ENCODE measurements at regions not wholly inside any gene's neighbourhood (a gene's known extent, or its start where the extent isn't known, plus 50 kb on each side); places are given as distances from the start of the nearest gene placed in this dataset.
"Not testable (repeated sequence)": the region's sequence is repeated elsewhere in the genome, so short reads cannot be mapped to it uniquely, and the experiment has no call there.

DNA sequence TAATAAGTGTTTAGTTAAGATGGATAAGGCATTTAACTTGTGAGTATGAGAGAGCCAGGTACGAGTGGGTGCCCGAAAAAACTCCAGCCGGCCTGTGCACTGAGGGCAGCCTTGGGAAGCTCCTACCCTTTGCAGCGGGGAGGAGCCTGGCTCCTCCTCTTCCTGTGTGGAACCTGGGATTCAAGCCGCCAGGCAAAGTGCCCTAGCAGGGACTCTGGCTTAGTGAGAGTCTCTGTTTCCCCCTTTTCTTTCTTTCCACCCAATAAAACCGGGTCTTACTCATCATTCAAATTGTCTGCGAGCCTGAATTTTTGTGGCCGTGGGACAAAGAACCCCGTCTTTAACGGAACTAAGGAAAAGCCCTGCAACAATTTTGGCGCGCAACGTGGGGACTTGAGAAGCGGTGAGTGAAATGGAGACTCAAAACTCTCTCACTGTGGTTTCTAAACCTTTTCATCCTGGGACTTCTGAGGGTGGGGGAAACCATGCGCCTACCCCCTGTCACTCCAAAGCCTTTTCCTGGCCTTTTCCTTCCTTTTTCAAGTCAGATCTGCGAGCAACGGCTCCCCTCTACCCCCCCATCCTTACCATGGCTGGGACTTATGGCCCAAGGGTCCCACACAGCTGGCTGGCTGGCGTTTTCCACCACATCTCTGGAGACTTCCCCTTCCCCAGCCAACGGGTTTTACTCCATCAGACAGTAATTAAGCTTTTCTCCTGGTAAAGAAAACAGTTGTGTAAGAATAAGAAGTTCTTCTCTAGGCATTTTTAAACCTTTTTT is 535.7 kb upstream of the ACO1 start:
- TF ChIP-seq POLR2A (IDR thresholded peaks at IDR 0.05; ENCODE audit: low read length) (no peak), GATA1 (IDR thresholded peaks at IDR 0.05; ENCODE audit: low read depth, low read length) (no peak)
- DNase-seq, result no peak

DNA sequence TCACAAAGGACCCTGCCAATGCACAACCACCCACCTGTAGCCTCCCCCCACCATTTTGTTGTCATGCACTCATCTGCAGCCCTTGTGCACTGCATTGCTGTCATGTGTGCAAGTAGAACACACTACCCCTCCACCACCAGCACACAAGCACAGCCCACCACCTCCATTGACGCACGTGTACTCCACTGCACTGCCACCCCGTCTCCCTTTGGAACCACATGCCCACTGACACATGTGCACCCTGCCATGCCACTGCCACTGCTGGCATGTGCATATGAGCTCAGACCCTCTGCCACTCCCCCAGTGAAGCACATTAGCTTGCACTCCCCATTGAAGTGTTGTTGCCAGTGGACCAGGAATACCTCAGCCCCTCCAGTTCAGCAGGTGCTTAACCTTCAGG is 530.3 kb upstream of the ACO1 start:
- TF ChIP-seq POLR2A (IDR thresholded peaks at IDR 0.05; ENCODE audit: low read length) (no peak), GATA1 (IDR thresholded peaks at IDR 0.05; ENCODE audit: low read depth, low read length) (no peak)
- no peak for DNase-seq

DNA sequence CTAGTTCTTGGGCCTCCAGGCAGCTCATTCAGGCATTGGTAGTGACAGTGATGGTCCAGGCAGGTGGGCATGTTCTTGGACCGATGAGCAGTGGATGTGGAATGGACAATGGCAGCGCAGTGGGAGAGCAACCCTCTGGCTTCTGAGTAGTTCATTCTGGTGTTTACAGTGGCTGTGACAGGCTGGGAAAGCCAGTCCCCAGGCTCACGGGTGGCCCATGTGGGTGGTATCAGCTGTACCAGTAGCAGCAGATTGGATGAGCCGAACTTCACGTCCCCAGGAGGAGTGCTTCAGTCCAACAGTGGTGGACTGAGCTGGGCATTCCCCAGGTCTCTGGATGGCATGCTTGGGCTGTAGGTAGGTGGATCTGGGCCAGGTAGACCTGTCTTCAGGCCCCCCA is 515.6 kb upstream of the ACO1 start:
- DNase-seq, result no peak
- TF ChIP-seq GATA1 (IDR thresholded peaks at IDR 0.05; ENCODE audit: low read depth, low read length), result no peak
- TF ChIP-seq POLR2A (IDR thresholded peaks at IDR 0.05; ENCODE audit: low read length), result no peak

DNA sequence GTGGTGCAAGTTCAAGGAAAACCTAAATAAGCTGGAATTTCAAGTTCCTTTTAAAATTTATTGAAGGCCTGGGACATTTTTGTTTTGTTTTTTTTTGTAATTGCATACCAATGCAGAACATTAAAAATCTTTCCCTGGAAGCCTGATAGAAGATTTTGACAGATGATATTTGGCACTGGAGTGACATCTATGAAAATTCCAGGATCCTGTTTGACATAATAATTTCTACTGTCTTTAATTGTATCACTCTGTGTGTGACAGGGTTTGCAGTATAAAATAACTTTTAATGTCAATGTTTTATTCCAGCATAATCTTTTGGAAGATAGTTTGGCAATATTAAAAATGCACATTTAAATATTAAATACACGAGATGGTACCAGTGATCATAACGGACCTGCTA is 514.2 kb upstream of the ACO1 start:
- no peak for DNase-seq
- TF ChIP-seq POLR2A (IDR thresholded peaks at IDR 0.05; ENCODE audit: low read length), result no peak
- no peak for TF ChIP-seq GATA1 (IDR thresholded peaks at IDR 0.05; ENCODE audit: low read depth, low read length)

DNA sequence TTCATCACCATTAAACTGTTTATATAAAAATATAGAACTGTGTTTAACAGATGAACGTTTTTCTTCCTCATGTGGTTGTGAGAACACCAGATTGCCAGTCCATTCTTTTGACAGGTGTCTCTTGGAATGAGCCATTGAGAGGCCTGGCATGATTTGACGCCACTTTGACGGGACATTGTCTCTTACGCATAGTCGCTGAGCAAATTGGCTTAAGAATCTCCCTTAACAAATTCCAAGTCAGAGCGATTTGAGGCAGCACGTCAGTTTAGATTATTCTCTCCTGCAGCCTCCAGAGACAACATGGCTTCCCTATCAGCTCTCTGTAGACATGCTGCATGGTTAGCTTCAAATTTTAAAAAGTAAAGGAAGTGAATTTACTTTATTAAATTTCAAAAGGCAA is 510.7 kb upstream of the ACO1 start:
- DNase-seq, result no peak
- TF ChIP-seq POLR2A (IDR thresholded peaks at IDR 0.05; ENCODE audit: low read length) (no peak), GATA1 (IDR thresholded peaks at IDR 0.05; ENCODE audit: low read depth, low read length) (no peak)

DNA sequence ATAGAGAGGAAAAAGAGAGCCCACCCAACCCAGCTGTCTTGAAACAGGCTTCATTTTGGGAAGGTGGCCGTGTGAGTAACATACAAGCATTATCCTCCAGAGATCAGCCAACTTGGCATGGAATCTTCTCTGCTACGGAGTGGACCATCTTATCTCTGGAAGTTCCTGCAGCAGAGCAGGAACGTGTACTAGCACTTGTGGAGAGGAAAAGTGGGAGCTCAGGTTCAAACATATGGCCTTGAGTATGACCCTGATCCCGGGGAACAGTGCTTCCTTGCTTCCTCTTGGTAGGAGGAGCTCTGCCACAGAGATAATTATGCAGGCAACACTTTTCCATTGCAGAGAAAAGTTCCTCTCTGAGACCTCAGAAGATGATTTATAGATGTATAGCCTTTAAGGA is 490.4 kb upstream of the ACO1 start:
- no peak for TF ChIP-seq POLR2A (IDR thresholded peaks at IDR 0.05; ENCODE audit: low read length)
- TF ChIP-seq GATA1 (IDR thresholded peaks at IDR 0.05; ENCODE audit: low read depth, low read length), result no peak
- no peak for DNase-seq

DNA sequence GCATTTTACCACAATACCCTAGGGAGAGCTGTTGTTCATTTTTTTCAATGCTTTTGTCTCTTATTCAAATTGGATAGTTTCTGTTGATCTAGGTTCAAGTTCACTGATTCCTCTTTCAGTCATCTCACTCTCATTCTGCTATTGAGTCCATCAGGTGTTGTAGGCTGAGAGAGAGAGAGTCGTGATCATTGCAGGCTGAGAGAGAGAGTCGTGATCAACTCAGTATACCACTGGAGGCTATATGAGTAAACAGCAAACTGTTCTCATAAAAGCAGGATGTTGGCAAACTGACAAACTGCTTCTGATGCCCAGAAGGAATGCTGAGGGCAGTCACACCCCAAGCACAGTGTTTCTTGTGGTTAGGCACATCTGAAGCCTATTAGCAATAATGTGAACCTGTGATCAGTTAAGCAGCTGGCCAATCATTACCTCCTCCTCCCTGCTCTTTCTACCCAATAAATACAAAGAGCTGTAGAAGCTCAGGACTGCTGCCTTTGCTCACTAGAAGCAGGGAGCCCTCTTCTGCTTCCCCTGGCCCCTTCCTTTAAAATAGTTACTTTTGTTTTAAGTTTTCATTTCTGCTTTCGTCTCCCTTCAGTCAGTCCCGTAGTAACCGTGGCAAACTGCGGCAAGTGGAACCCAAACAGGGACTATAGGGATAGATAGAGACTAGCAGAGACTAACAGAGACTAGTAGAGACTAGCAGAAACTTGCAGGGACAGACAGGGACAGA is 476.1 kb upstream of the ACO1 start:
- TF ChIP-seq POLR2A (IDR thresholded peaks at IDR 0.05; ENCODE audit: low read length) (no peak), GATA1 (IDR thresholded peaks at IDR 0.05; ENCODE audit: low read depth, low read length) (no peak)
- DNase-seq, result no peak

DNA sequence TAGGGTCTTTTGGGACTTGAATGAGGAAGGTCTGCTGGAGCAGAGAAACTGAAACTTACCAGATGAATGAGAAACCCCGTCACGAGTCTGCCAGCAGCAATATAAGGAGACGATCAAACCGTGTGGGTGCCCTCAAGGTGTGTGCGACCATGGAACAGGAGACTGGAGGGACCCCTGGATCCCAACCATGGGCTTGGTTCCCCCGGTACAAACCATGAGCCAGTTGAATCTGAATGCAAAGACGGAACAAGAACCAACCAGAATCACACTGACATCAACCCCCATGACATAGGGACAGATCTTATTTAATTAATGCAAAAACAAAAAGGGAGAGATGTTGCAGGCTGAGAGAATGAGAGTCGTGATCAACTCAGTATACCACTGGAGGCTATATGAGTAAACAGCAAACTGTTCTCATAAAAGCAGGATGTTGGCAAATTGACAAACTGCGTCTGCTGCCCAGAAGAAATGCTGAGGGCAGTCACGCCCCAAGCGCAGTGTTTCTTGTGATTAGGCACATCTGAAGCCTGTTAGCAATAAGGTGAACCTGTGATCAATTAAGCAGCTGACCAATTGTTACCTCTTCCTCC is 475.5 kb upstream of the ACO1 start:
- no peak for DNase-seq
- TF ChIP-seq POLR2A (IDR thresholded peaks at IDR 0.05; ENCODE audit: low read length) (no peak), GATA1 (IDR thresholded peaks at IDR 0.05; ENCODE audit: low read depth, low read length) (no peak)

DNA sequence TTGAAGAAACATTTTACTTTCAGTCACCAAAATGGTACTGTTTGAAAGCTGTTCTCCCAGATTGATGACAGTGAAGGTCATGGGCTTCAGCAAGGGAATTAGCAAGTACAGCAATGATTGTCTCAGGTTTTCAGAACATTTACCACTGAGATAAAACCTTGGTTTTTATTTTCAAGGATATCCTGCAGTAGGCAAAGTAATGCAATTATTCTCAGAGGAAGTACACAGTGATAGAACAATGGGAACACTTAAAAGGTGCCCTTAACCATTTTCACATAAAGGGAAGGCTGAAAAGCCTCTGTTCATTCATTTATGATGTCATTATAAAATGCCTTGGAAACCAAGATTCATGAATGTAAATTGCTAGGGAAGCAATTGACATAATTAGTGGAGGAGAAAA is 471.8 kb upstream of the ACO1 start:
- no peak for TF ChIP-seq POLR2A (IDR thresholded peaks at IDR 0.05; ENCODE audit: low read length)
- no peak for TF ChIP-seq GATA1 (IDR thresholded peaks at IDR 0.05; ENCODE audit: low read depth, low read length)
- DNase-seq, result no peak

DNA sequence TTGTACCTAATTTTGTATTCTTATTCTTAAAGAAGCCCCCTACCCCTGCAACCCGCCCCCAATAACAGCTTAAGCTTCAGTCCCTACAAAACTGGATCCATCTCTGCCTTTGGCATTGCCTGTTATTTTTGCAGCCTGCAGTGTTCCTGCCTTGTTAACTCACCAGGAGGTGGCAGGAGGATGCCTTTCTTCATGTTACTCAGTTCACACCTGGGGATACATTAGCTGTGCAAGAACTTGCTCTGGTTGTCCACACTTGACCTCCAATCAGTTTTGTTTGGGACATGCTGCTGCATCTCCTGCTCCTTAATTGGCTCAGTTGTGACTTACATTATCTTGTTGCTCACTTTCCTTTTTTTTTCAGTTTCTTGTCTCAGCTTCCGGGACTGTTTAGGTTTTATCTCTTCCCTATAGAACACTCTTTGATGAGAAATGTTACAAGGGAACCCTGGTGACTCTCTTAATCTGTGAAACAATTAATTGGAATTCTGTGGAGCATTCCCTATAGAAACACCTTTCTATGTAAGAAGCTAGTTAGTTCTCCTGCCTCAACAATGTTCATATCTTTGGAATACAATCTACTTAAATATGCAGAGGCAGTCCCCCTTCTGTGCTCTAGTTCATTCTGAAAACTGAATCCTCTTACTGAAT is 467.7 kb upstream of the ACO1 start:
- TF ChIP-seq POLR2A (IDR thresholded peaks at IDR 0.05; ENCODE audit: low read length) (no peak), GATA1 (IDR thresholded peaks at IDR 0.05; ENCODE audit: low read depth, low read length) (no peak)
- DNase-seq, result no peak

DNA sequence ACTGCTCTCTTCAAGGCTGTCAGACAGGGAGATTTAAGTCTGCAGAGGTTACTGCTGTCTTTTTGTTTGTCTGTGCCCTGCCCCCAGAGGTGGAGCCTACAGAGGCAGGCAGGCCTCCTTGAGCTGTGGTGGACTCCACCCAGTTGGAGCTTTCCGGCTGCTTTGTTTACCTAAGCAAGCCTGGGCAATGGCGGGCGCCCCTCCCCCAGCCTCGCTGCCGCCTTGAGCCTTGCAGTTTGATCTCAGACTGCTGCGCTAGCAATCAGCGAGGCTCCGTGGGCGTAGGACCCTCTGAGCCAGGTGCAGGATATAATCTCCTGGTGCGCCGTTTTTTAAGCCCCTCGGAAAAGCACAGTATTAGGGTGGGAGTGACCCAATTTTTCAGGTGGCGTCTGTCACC is 446.7 kb upstream of the ACO1 start:
- not testable (repeated sequence) for DNase-seq

DNA sequence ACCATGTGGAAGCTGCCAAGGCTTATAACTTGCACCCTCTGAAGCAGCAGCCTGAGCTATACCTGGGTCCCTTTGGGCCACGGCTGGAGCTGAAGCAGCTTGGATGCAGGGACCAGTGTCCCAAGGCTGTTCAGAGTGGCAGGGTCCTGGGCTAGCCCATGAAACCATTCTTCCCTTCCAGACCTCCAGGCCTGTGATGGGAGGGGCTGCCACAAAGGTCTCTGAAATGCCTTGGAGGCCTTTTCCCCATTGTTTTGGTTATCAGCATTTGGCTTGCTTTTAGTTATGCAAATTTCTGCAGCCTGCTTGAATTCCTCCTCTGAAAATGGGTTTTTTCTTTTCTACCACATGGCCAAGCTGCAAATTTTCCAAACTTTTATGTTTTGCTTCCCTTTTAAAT is 433.7 kb upstream of the ACO1 start:
- no peak for DNase-seq
- TF ChIP-seq GATA1 (IDR thresholded peaks at IDR 0.05; ENCODE audit: low read depth, low read length), result no peak
- TF ChIP-seq POLR2A (IDR thresholded peaks at IDR 0.05; ENCODE audit: low read length), result no peak

DNA sequence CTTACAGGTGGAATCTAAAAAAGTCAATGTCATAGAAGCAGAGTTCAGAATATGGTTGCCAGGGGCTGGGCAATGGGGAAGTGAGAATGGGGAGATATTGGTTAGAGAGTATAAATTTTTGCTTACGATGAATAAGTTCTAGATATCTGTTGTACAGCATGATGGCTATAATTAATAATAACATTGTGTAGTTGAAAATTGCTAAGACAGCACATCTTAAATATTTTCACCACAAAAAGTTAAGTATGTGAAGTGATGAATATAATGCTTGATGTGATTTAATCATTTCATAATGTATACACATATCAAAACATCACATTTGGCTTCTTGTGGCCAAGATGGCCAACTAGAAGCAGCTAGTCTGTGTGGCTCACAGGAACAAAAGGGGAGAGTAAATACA is 425.9 kb upstream of the ACO1 start:
- no peak for TF ChIP-seq POLR2A (IDR thresholded peaks at IDR 0.05; ENCODE audit: low read length)
- TF ChIP-seq GATA1 (IDR thresholded peaks at IDR 0.05; ENCODE audit: low read depth, low read length), result no peak
- no peak for DNase-seq

DNA sequence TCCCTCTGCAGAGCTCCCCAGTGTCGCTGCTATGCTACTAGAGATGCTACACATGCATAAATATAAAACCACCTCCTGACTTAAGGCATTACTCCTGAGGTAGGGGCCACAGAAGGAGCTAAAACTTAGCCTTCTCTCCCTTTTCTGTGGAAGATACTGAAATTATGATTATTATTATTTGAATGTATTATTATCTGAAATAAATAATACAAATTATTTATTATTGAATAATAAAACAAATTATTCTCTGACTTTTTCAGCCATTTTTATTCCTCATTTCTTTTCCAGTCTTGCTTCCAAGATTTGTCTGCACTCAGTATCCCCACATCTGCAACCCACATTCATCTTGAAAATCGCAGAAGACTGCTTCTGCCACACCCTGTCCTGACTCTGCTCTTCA is 414.9 kb upstream of the ACO1 start:
- no peak for DNase-seq
- TF ChIP-seq POLR2A (IDR thresholded peaks at IDR 0.05; ENCODE audit: low read length) (no peak), GATA1 (IDR thresholded peaks at IDR 0.05; ENCODE audit: low read depth, low read length) (no peak)

Measured in erythroblast (primary cell).